GM23248 (cell line): ENCODE measurements at regions not wholly inside any gene's neighbourhood (a gene's known extent, or its start where the extent isn't known, plus 50 kb on each side); places are given as distances from the start of the nearest gene placed in this dataset.

Experiments
- DNase-seq: peaks from one replicate; pipeline ENCODE4 v3.0.0-alpha.2; 2015
- H2AFZ ChIP-seq: fragments of 200-600 bp; sonication (generic); 2 replicates; pipeline ENCODE4 v1.6.1; 2016; ENCODE audit warnings: antibody characterized with exemption
- H3F3A ChIP-seq: fragments of 200-600 bp; sonication (generic); 2 replicates; pipeline ENCODE4 v1.6.1; 2016; ENCODE audit warnings: mild to moderate bottlenecking, antibody characterized with exemption, mixed run types; ENCODE audit not compliant: insufficient read depth
- H3K27ac ChIP-seq: fragments of 200-600 bp; sonication (generic); 2 replicates; pipeline ENCODE4 v1.5.1; 2016; ENCODE audit warnings: mild to moderate bottlenecking
- H3K27me3 ChIP-seq: fragments of 200-600 bp; sonication (generic); replicated peaks from 2 replicates; pipeline ENCODE4 v1.6.1; 2016; ENCODE audit warnings: mild to moderate bottlenecking; ENCODE audit not compliant: insufficient read depth
- H3K36me3 ChIP-seq: fragments of 200-600 bp; sonication (generic); 2 replicates; pipeline ENCODE4 v1.6.1; 2016; ENCODE audit warnings: low read depth, mild to moderate bottlenecking
- H3K4me1 ChIP-seq: fragments of 200-600 bp; sonication (generic); 2 replicates; pipeline ENCODE4 v1.6.1; 2016; ENCODE audit warnings: mild to moderate bottlenecking; ENCODE audit not compliant: insufficient read depth
- H3K4me2 ChIP-seq: fragments of 200-600 bp; sonication (generic); one replicate; pipeline ENCODE4 v1.6.1; 2016; ENCODE audit warnings: mild to moderate bottlenecking; ENCODE audit not compliant: unreplicated experiment
- H3K4me3 ChIP-seq: fragments of 200-600 bp; sonication (generic); 2 replicates; pipeline ENCODE4 v1.5.1; 2016; ENCODE audit warnings: mild to moderate bottlenecking
- H3K79me2 ChIP-seq: fragments of 200-600 bp; sonication (generic); 2 replicates; pipeline ENCODE4 v1.6.1; 2016; ENCODE audit warnings: mild to moderate bottlenecking; ENCODE audit not compliant: insufficient read depth
- H3K9ac ChIP-seq: fragments of 200-600 bp; sonication (generic); 2 replicates; pipeline ENCODE4 v1.6.1; 2016; ENCODE audit warnings: mild to moderate bottlenecking
- H3K9me2 ChIP-seq: fragments of 200-600 bp; sonication (generic); 2 replicates; pipeline ENCODE4 v1.6.1; 2016; ENCODE audit warnings: mixed run types, mild to moderate bottlenecking, moderate library complexity; ENCODE audit not compliant: insufficient read depth
- H3K9me3 ChIP-seq: fragments of 200-600 bp; sonication (generic); one replicate; pipeline ENCODE4 v1.6.1; 2017; ENCODE audit warnings: low read depth
- H4K20me1 ChIP-seq: fragments of 200-600 bp; sonication (generic); 2 replicates; pipeline ENCODE4 v1.6.0; 2016; ENCODE audit not compliant: insufficient read depth
- EZH2 ChIP-seq: fragments of 200-600 bp; sonication (generic); IDR thresholded peaks from 2 replicates; pipeline ENCODE4 v1.6.1; 2018; ENCODE audit warnings: antibody characterized with exemption, mild to moderate bottlenecking; ENCODE audit not compliant: insufficient read depth, poor library complexity, severe bottlenecking
- EZH2phosphoT487 ChIP-seq: fragments of 200-600 bp; sonication (generic); IDR thresholded peaks from 2 replicates; pipeline ENCODE4 v1.6.1; 2018; ENCODE audit warnings: antibody characterized with exemption, moderate library complexity, mild to moderate bottlenecking, low read depth; ENCODE audit not compliant: insufficient read depth
- WGBS, 2 experiments: methylation state at CpG; one replicate each; pipeline ENCODE4 v1.1.6; 2015 to 2017; ENCODE audit warnings: low lambda C conversion rate in 2 of 2, low coverage in 1 of 2; ENCODE audit errors: missing lambda C conversion rate in 2 of 2; 5-methylcytosine and 5-hydroxymethylcytosine counted together
- in situ Hi-C: fragments of 300-500 bp; cut with MboI; formaldehyde crosslinking; loops from 2 replicates; pipeline ENCODE4 v1.15.0; 2020

GRCh38 chr2:129847043-129847442, 132.4 kb upstream of the RAB6C start:
- Histone ChIP-seq H3K9ac (no peak overlapping the region), H3K4me3 (no peak overlapping the region), H3K4me2 (no peak overlapping the region), H4K20me1 (no peaks in the 10 kb centered on the region), H3K27ac (no peak overlapping the region), H3K79me2 (no peaks in the 10 kb centered on the region), H3K9me2 (no peaks in the 10 kb centered on the region), H2AFZ (no peak overlapping the region), H3K27me3 (no peaks in the 10 kb centered on the region), H3K36me3 (no peaks in the 10 kb centered on the region), H3K4me1 (no peaks in the 10 kb centered on the region), H3K9me3 (no peaks in the 10 kb centered on the region), H3F3A (no peaks in the 10 kb centered on the region)
- WGBS, 2 experiments: 24 to 29% methylated on average over 1 of the region's 1 CpG
- TF ChIP-seq EZH2: no peak
- TF ChIP-seq EZH2phosphoT487: no peak
- in situ Hi-C loops: no loop called here
- peak; percentile 28 for DNase-seq

GRCh38 chr2:129849559-129850160, 129.8 kb upstream of the RAB6C start:
- 13 to 16% methylated on average over 6 of the region's 6 CpGs for WGBS, 2 experiments
- H3K27me3 ChIP-seq: no peaks in the 10 kb centered on the region; the same call in 1 of the 2 replicates
- H2AFZ ChIP-seq: peak overlapping the region; percentile 34; the same call in 1 of the 2 replicates
- H3K79me2 ChIP-seq: no peaks in the 10 kb centered on the region
- H3K4me3 ChIP-seq: no peak overlapping the region
- H3K9me3 ChIP-seq: no peaks in the 10 kb centered on the region
- no peaks in the 10 kb centered on the region for H3K9me2 ChIP-seq
- H3K9ac ChIP-seq: no peak overlapping the region
- no peaks in the 10 kb centered on the region for H3K4me1 ChIP-seq
- peak; percentile 64 for DNase-seq
- no peaks in the 10 kb centered on the region for H3K36me3 ChIP-seq
- TF ChIP-seq EZH2phosphoT487: no peak
- no peak for TF ChIP-seq EZH2
- H3F3A ChIP-seq: no peaks in the 10 kb centered on the region
- no peak overlapping the region for H3K27ac ChIP-seq
- in situ Hi-C loops: no loop called here
- H4K20me1 ChIP-seq: no peaks in the 10 kb centered on the region
- no peak overlapping the region for H3K4me2 ChIP-seq

- H4K20me1 ChIP-seq: no peaks in the 10 kb centered on the region
- no peak overlapping the region for H3K4me3 ChIP-seq
- WGBS, 2 experiments: 7 to 9% methylated on average over 4 of the region's 4 CpGs
- no peak overlapping the region for H2AFZ ChIP-seq
- TF ChIP-seq EZH2phosphoT487 (no peak), EZH2 (no peak)
- H3K4me1 ChIP-seq: no peaks in the 10 kb centered on the region
- no peak overlapping the region for H3K27ac ChIP-seq
- no peaks in the 10 kb centered on the region for H3K79me2 ChIP-seq
- peaks cover 6% of the 10 kb centered on the region for H3K27me3 ChIP-seq
- H3K9me2 ChIP-seq: no peaks in the 10 kb centered on the region
- H3K9ac ChIP-seq: no peak overlapping the region
- H3F3A ChIP-seq: no peaks in the 10 kb centered on the region
- in situ Hi-C loops: no loop called here
- H3K9me3 ChIP-seq: no peaks in the 10 kb centered on the region
- H3K36me3 ChIP-seq: no peaks in the 10 kb centered on the region
- no peak for DNase-seq
- no peak overlapping the region for H3K4me2 ChIP-seq
These were observed 122.3 kb upstream of the RAB6C start for GRCh38 chr2:129857200-129857599.

- no peak overlapping the region for H3K27ac ChIP-seq
- H3F3A ChIP-seq: no peaks in the 10 kb centered on the region
- H3K9me3 ChIP-seq: no peaks in the 10 kb centered on the region
- in situ Hi-C loops: no loop called here
- H3K9ac ChIP-seq: no peak overlapping the region
- H3K4me1 ChIP-seq: no peaks in the 10 kb centered on the region
- H3K27me3 ChIP-seq: peaks cover 6% of the 10 kb centered on the region
- no peak for DNase-seq
- WGBS, 2 experiments: 39 to 47% methylated on average over 9 of the region's 9 CpGs
- H3K79me2 ChIP-seq: no peaks in the 10 kb centered on the region
- H3K36me3 ChIP-seq: no peaks in the 10 kb centered on the region
- TF ChIP-seq EZH2phosphoT487: no peak
- no peak for TF ChIP-seq EZH2
- H2AFZ ChIP-seq: no peak overlapping the region
- H3K9me2 ChIP-seq: no peaks in the 10 kb centered on the region
- no peaks in the 10 kb centered on the region for H4K20me1 ChIP-seq
- H3K4me2 ChIP-seq: no peak overlapping the region
- H3K4me3 ChIP-seq: no peak overlapping the region
These were observed 120.3 kb upstream of the RAB6C start for GRCh38 chr2:129859175-129859574.

- no peaks in the 10 kb centered on the region for H3K9me3 ChIP-seq
- H3K9ac ChIP-seq: no peak overlapping the region
- H3K9me2 ChIP-seq: no peaks in the 10 kb centered on the region
- in situ Hi-C loops: no loop called here
- no peaks in the 10 kb centered on the region for H3K4me1 ChIP-seq
- H3K36me3 ChIP-seq: no peaks in the 10 kb centered on the region
- no peak overlapping the region for H3K4me3 ChIP-seq
- H4K20me1 ChIP-seq: no peaks in the 10 kb centered on the region
- H3F3A ChIP-seq: no peaks in the 10 kb centered on the region
- no peaks in the 10 kb centered on the region for H3K79me2 ChIP-seq
- no peak for DNase-seq
- no peak overlapping the region for H2AFZ ChIP-seq
- H3K27me3 ChIP-seq: peaks cover 6% of the 10 kb centered on the region
- no peak overlapping the region for H3K4me2 ChIP-seq
- no peak for TF ChIP-seq EZH2phosphoT487
- no peak for TF ChIP-seq EZH2
- no peak overlapping the region for H3K27ac ChIP-seq
These were observed 119.4 kb upstream of the RAB6C start for GRCh38 chr2:129860088-129860487.
